Spleen (tissue), 7 donors: ENCODE measurements at regions not wholly inside any gene's neighbourhood (a gene's known extent, or its start where the extent isn't known, plus 50 kb on each side); places are given as distances from the start of the nearest gene placed in this dataset.

Experiments used
- POLR2A ChIP-seq, 3 donors: fragments of 450-650 bp; IDR thresholded peaks; one replicate each; pipeline ENCODE4 v1.5.1; 2017; ENCODE audit warnings: antibody characterized with exemption in 3 of 3, mild to moderate bottlenecking in 1 of 3
- POLR2AphosphoS5 ChIP-seq, 3 donors: sonication (generic); formaldehyde crosslinking; IDR thresholded peaks; one replicate each; pipeline ENCODE4 v1.5.1; 2017; ENCODE audit warnings: antibody characterized with exemption in 3 of 3
- TF ChIP-seq, protein P1 (sequence below), 11 experiments: fragments of 200-600 bp in 7 of 11; fragments of 450-650 bp in 4 of 11; sonication (generic) in 4 of 11; IDR thresholded peaks in 8 of 11; conservative IDR thresholded peaks in 3 of 11; 1 replicate in 7 of 11; 2 replicates in 4 of 11; pipeline versions ENCODE4 v1.4.0 to v1.8.0; 2016 to 2021; ENCODE audit warnings: antibody characterized with exemption in 11 of 11, inconsistent platforms in 4 of 11, mild to moderate bottlenecking in 1 of 11
- donor health status: DM: no; HTN: no; CAD: no; lungs with moderate emphysema.
- donor health status: DM: no; HTN: no; CAD: no.
- donor health status: DM: no; HTN: no; CAD: no.

DNA sequence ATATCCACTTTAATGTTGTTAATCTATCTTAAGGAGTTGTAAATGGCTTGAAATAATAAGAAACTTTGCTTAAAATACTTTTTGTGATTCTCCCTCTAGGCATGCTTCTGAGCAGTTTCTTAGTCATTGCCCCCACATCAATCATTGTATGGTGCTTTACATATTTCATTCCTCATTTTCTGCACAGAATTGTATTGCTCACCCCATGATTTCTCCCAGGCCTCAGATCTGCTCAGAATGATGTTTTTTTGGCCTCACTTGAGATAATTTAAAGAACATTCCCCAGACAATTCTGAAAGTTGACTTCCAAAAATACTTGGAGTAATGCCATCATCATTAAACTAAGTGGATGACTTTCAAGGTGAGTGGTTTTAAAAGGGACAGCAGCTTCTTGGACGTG is 82.1 kb upstream of the PRPS1L1 start:
- TF ChIP-seq, protein P1, sequence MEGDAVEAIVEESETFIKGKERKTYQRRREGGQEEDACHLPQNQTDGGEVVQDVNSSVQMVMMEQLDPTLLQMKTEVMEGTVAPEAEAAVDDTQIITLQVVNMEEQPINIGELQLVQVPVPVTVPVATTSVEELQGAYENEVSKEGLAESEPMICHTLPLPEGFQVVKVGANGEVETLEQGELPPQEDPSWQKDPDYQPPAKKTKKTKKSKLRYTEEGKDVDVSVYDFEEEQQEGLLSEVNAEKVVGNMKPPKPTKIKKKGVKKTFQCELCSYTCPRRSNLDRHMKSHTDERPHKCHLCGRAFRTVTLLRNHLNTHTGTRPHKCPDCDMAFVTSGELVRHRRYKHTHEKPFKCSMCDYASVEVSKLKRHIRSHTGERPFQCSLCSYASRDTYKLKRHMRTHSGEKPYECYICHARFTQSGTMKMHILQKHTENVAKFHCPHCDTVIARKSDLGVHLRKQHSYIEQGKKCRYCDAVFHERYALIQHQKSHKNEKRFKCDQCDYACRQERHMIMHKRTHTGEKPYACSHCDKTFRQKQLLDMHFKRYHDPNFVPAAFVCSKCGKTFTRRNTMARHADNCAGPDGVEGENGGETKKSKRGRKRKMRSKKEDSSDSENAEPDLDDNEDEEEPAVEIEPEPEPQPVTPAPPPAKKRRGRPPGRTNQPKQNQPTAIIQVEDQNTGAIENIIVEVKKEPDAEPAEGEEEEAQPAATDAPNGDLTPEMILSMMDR (IDR thresholded peaks at IDR 0.05 in 8 of 11, conservative IDR thresholded peaks at IDR 0.05 in 3 of 11): no peak
- TF ChIP-seq POLR2A (IDR thresholded peaks at IDR 0.05): no peak
- TF ChIP-seq POLR2AphosphoS5 (IDR thresholded peaks at IDR 0.05): no peak
